HCT116 (cell line): ENCODE measurements at regions not wholly inside any gene's neighbourhood (a gene's known extent, or its start where the extent isn't known, plus 50 kb on each side); places are given as distances from the start of the nearest gene placed in this dataset.

Source experiments
- ATAC-seq: fragments of 200-7000 bp; cut with Tn5 transposase; 2 replicates; pipeline ENCODE4 v1.9.1; 2020; ENCODE audit warnings: mild to moderate bottlenecking, moderate library complexity
- BruUV-seq: library from RNA; stranded (reverse); fragments of 400-500 nt; replicated peaks from 2 replicates; lab custom pipeline; 2021; lab: Mats Ljungman, UMichigan
- CTCF ChIA-PET: fragments of 300-600 bp; sonication (Branson Sonifier 250); formaldehyde crosslinking; loops from one replicate; lab custom pipeline; 2021; ENCODE audit warnings: antibody characterized with exemption; lab: Charles Lee
- POLR2A ChIA-PET: fragments of 300-600, 350-600 bp; sonication (Branson Sonifier 250); formaldehyde crosslinking; loops from one replicate; lab custom pipeline; 2021; ENCODE audit warnings: antibody characterized with exemption; lab: Charles Lee
- RAD21 ChIA-PET, 2 experiments: fragments of 300-600 bp; sonication (Branson Sonifier 250); formaldehyde crosslinking; loops; one replicate each; lab custom pipeline; 2023; ENCODE audit warnings: low total read pairs in 2 of 2; ENCODE audit not compliant: uncharacterized antibody in 2 of 2, unreplicated experiment in 2 of 2, low non-redundant PET in 1 of 2; lab: Charles Lee
- DNase-seq: peaks from one replicate; pipeline ENCODE4 v3.0.0-alpha.2; 2010; ENCODE audit warnings: low read depth, low spot score
- H2AFZ ChIP-seq: fragments of 200-600 bp; shearing (Covaris generic), sonication (generic); 2 replicates; pipeline ENCODE4 v1.6.1; 2017; ENCODE audit warnings: low read depth, mixed run types, mixed read lengths, antibody characterized with exemption, low read length; ENCODE audit not compliant: poor library complexity, severe bottlenecking
- H3K27ac ChIP-seq: 2 replicates; pipeline ENCODE4 v1.5.1; 2012; ENCODE audit warnings: low read depth, low read length
- H3K27me3 ChIP-seq: fragments of 200-600 bp; sonication (generic); 2 replicates; pipeline ENCODE4 v1.6.1; 2016; ENCODE audit warnings: mixed run types, low read length, mixed read lengths; ENCODE audit not compliant: insufficient read depth
- H3K36me3 ChIP-seq, 2 experiments: fragments of 200-500 bp in 1 of 2; fragments of 200-600 bp in 1 of 2; sonication (Bioruptor generic) in 1 of 2; sonication (generic) in 1 of 2; 2 replicates each; pipeline versions ENCODE4 v1.5.1 to v1.6.1; 2014 to 2016; ENCODE audit warnings: low read length in 2 of 2, inconsistent platforms in 1 of 2, mixed read lengths in 1 of 2, mixed run types in 1 of 2; ENCODE audit not compliant: insufficient read depth in 2 of 2, control insufficient read depth in 1 of 2
- H3K4me1 ChIP-seq, 2 experiments: fragments of 200-600 bp in 1 of 2; sonication (generic) in 1 of 2; 2 replicates each; pipeline versions ENCODE4 v1.5.1 to v1.6.1; 2012 to 2017; ENCODE audit warnings: low read length in 2 of 2, inconsistent platforms in 1 of 2, mild to moderate bottlenecking in 1 of 2, mixed read lengths in 1 of 2, mixed run types in 1 of 2, moderate library complexity in 1 of 2; ENCODE audit not compliant: insufficient read depth in 2 of 2, control insufficient read depth in 1 of 2
- H3K4me2 ChIP-seq: fragments of 200-600 bp; sonication (generic); 2 replicates; pipeline ENCODE4 v1.6.1; 2017; ENCODE audit warnings: mixed run types, low read length, mixed read lengths
- H3K4me3 ChIP-seq, 2 experiments: fragments of 200-600 bp in 1 of 2; sonication (generic) in 1 of 2; replicated peaks in 1 of 2; 2 replicates each; pipeline ENCODE4 v1.5.1; 2011 to 2016; ENCODE audit warnings: low read length in 2 of 2, control low read depth in 1 of 2, low read depth in 1 of 2, mild to moderate bottlenecking in 1 of 2, mixed read lengths in 1 of 2, mixed run types in 1 of 2
- H3K79me2 ChIP-seq: fragments of 200-600 bp; sonication (generic); 2 replicates; pipeline ENCODE4 v1.6.1; 2017; ENCODE audit warnings: mild to moderate bottlenecking, mixed run types, low read length, moderate library complexity, mixed read lengths; ENCODE audit not compliant: insufficient read depth
- H3K9ac ChIP-seq: fragments of 200-600 bp; sonication (generic); 2 replicates; pipeline ENCODE4 v1.6.1; 2016; ENCODE audit warnings: low read length, mixed read lengths
- H3K9me2 ChIP-seq: fragments of 200-600 bp; sonication (generic), shearing (Covaris generic); 2 replicates; pipeline ENCODE4 v1.6.1; 2017; ENCODE audit warnings: mixed run types, mild to moderate bottlenecking, moderate library complexity; ENCODE audit not compliant: insufficient read depth
- H3K9me3 ChIP-seq, 2 experiments: fragments of 200-500 bp in 1 of 2; fragments of 200-600 bp in 1 of 2; sonication (Bioruptor generic) in 1 of 2; sonication (generic) in 1 of 2; 2 replicates each; pipeline ENCODE4 v1.6.1; 2014 to 2017; ENCODE audit warnings: low read length in 2 of 2, mixed read lengths in 2 of 2, inconsistent platforms in 1 of 2, low read depth in 1 of 2, mild to moderate bottlenecking in 1 of 2, mixed run types in 1 of 2, moderate library complexity in 1 of 2; ENCODE audit not compliant: control insufficient read depth in 1 of 2, insufficient read depth in 1 of 2
- H4K20me1 ChIP-seq: fragments of 200-600 bp; sonication (generic), shearing (Covaris generic); 2 replicates; pipeline ENCODE4 v1.6.1; 2017; ENCODE audit warnings: mixed run types, mild to moderate bottlenecking, moderate library complexity; ENCODE audit not compliant: insufficient read depth
- EGR1 ChIP-seq: IDR thresholded peaks from 2 replicates; pipeline ENCODE4 v1.6.1; 2012; ENCODE audit warnings: low read depth
- ELF1 ChIP-seq: IDR thresholded peaks from 2 replicates; pipeline ENCODE4 v1.6.1; 2012; ENCODE audit warnings: low read depth, borderline replicate concordance
- EZH2 ChIP-seq: fragments of 200-600 bp; sonication (generic); IDR thresholded peaks from 2 replicates; pipeline ENCODE4 v1.6.1; 2017; ENCODE audit warnings: antibody characterized with exemption, mixed run types
- FOSL1 ChIP-seq: IDR thresholded peaks from 2 replicates; pipeline ENCODE4 v1.6.1; 2012; ENCODE audit warnings: low read depth
- JUND ChIP-seq: IDR thresholded peaks from 2 replicates; pipeline ENCODE4 v1.6.1; 2012
- MAX ChIP-seq: IDR thresholded peaks from 2 replicates; pipeline ENCODE4 v1.6.1; 2012
- SIN3A ChIP-seq: IDR thresholded peaks from 2 replicates; pipeline ENCODE4 v1.6.1; 2012; ENCODE audit warnings: low read depth
- SP1 ChIP-seq: IDR thresholded peaks from 2 replicates; pipeline ENCODE4 v1.6.1; 2012; ENCODE audit warnings: low read depth
- SRF ChIP-seq: IDR thresholded peaks from 2 replicates; pipeline ENCODE4 v1.6.1; 2012; ENCODE audit warnings: low read depth
- YY1 ChIP-seq: IDR thresholded peaks from 2 replicates; pipeline ENCODE4 v1.6.1; 2011; ENCODE audit warnings: low read length, low read depth, moderate library complexity, mild to moderate bottlenecking; ENCODE audit not compliant: insufficient replicate concordance; ENCODE audit errors: extremely low read depth
- ZFX ChIP-seq: fragments of 450-650 bp; IDR thresholded peaks from 2 replicates; pipeline ENCODE4 v1.6.1; 2017
- ZNF274 ChIP-seq: fragments of 200-500 bp; sonication (Bioruptor generic); IDR thresholded peaks from 2 replicates; pipeline ENCODE4 v1.6.1; 2014; ENCODE audit warnings: mild to moderate bottlenecking, low read depth, low read length, inconsistent platforms
- intact Hi-C: fragments of 100-400 bp; cut with micrococcal nuclease; formaldehyde crosslinking; loops from 2 replicates; pipeline ENCODE4 v1.10.0; 2022
- TF ChIP-seq, protein P1 (sequence below), 3 experiments: fragments of 200-600 bp in 1 of 3; sonication (generic) in 1 of 3; IDR thresholded peaks in 2 of 3; conservative IDR thresholded peaks in 1 of 3; 2 replicates each; pipeline ENCODE4 v1.5.1; 2012 to 2017; ENCODE audit warnings: low read depth in 2 of 3, low read length in 2 of 3, antibody characterized with exemption in 1 of 3, borderline replicate concordance in 1 of 3, control low read depth in 1 of 3, mild to moderate bottlenecking in 1 of 3, mixed read lengths in 1 of 3, mixed run types in 1 of 3, moderate library complexity in 1 of 3; ENCODE audit not compliant: insufficient read depth in 1 of 3
- TF ChIP-seq, protein P2 (sequence below): IDR thresholded peaks from 2 replicates; pipeline ENCODE4 v1.6.1; 2012

GRCh38 chr5:117863586-117864296 is 1124.6 kb downstream of the DTWD2 start:
- H3K9ac ChIP-seq: no peak overlapping the region
- H3K4me2 ChIP-seq: no peak overlapping the region
- H3K79me2 ChIP-seq: no peaks in the 10 kb centered on the region
- H3K4me1 ChIP-seq: no peaks in the 10 kb centered on the region
- no peaks in the 10 kb centered on the region for H3K9me3 ChIP-seq
- no peaks in the 10 kb centered on the region for H3K36me3 ChIP-seq
- DNase-seq: no peak
- TF ChIP-seq SP1 (no peak), FOSL1 (no peak), SIN3A (no peak)
- no peak overlapping the region for H3K27ac ChIP-seq
- intact Hi-C loops: no loop called here
- no TSS peak for BruUV-seq
- no peak for ATAC-seq
- no peak overlapping the region for H3K4me3 ChIP-seq
- no peaks in the 10 kb centered on the region for H3K9me2 ChIP-seq
- H3K27me3 ChIP-seq: no peaks in the 10 kb centered on the region
- H2AFZ ChIP-seq: no peak overlapping the region
- ChIA-PET POLR2A (no interaction called here), RAD21 (no interaction called here), CTCF (no interaction called here)
- no peaks in the 10 kb centered on the region for H4K20me1 ChIP-seq

DNA sequence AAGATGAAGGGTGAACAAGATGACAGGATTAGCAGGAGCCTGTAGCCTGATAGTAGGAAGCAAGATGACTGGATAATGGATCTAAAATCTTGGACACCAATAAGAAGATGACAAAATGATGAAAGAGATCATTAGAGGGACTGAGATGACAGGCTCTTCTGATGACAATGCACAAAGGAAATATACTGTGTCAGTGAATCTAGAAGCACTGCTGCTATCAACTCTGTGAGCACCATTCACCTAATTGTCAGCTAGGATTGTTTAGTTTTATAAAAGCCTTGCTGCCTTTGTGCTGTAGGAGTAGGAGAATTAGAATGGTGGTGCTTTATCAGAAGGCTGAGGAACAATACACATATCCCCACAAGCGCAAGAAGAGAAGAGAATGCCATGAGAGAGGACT is 1127.8 kb downstream of the DTWD2 start:
- Histone ChIP-seq H3K79me2 (no peaks in the 10 kb centered on the region), H3K27me3 (no peaks in the 10 kb centered on the region), H3K4me1 (no peaks in the 10 kb centered on the region), H3K27ac (no peak overlapping the region), H3K9me2 (no peaks in the 10 kb centered on the region), H3K4me2 (no peak overlapping the region)
- POLR2A ChIA-PET: no interaction called here
- TF ChIP-seq EGR1 (no peak), JUND (no peak), FOSL1 (no peak), ZFX (no peak), ZNF274 (no peak), YY1 (no peak), SRF (no peak), EZH2 (no peak), MAX (no peak), ELF1 (no peak)
- TF ChIP-seq, protein P1, sequence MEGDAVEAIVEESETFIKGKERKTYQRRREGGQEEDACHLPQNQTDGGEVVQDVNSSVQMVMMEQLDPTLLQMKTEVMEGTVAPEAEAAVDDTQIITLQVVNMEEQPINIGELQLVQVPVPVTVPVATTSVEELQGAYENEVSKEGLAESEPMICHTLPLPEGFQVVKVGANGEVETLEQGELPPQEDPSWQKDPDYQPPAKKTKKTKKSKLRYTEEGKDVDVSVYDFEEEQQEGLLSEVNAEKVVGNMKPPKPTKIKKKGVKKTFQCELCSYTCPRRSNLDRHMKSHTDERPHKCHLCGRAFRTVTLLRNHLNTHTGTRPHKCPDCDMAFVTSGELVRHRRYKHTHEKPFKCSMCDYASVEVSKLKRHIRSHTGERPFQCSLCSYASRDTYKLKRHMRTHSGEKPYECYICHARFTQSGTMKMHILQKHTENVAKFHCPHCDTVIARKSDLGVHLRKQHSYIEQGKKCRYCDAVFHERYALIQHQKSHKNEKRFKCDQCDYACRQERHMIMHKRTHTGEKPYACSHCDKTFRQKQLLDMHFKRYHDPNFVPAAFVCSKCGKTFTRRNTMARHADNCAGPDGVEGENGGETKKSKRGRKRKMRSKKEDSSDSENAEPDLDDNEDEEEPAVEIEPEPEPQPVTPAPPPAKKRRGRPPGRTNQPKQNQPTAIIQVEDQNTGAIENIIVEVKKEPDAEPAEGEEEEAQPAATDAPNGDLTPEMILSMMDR (IDR thresholded peaks at IDR 0.05 in 2 of 3, conservative IDR thresholded peaks at IDR 0.05 in 1 of 3; ENCODE audit: borderline replicate concordance in 1 of 3, insufficient read depth in 1 of 3, low read depth in 2 of 3, low read length in 2 of 3): no peak
- TF ChIP-seq, protein P2, sequence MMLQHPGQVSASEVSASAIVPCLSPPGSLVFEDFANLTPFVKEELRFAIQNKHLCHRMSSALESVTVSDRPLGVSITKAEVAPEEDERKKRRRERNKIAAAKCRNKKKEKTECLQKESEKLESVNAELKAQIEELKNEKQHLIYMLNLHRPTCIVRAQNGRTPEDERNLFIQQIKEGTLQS: no peak
- TF ChIP-seq, all 23 proteins: peak for 0
- Histone ChIP-seq H2AFZ (no peak overlapping the region), H3K4me3 (no peak overlapping the region), H4K20me1 (no peaks in the 10 kb centered on the region), H3K36me3 (no peaks in the 10 kb centered on the region), H3K9me3 (no peaks in the 10 kb centered on the region), H3K9ac (no peak overlapping the region)
- DNase-seq: no peak
- ATAC-seq: no peak
- no TSS peak for BruUV-seq
- intact Hi-C loops: no loop called here
- CTCF ChIA-PET: no interaction called here
- RAD21 ChIA-PET: no interaction called here
